ENCODE measurements at regions not wholly inside any gene's neighbourhood (a gene's known extent, or its start where the extent isn't known, plus 50 kb on each side); places are given as distances from the start of the nearest gene placed in this dataset.

DNA sequence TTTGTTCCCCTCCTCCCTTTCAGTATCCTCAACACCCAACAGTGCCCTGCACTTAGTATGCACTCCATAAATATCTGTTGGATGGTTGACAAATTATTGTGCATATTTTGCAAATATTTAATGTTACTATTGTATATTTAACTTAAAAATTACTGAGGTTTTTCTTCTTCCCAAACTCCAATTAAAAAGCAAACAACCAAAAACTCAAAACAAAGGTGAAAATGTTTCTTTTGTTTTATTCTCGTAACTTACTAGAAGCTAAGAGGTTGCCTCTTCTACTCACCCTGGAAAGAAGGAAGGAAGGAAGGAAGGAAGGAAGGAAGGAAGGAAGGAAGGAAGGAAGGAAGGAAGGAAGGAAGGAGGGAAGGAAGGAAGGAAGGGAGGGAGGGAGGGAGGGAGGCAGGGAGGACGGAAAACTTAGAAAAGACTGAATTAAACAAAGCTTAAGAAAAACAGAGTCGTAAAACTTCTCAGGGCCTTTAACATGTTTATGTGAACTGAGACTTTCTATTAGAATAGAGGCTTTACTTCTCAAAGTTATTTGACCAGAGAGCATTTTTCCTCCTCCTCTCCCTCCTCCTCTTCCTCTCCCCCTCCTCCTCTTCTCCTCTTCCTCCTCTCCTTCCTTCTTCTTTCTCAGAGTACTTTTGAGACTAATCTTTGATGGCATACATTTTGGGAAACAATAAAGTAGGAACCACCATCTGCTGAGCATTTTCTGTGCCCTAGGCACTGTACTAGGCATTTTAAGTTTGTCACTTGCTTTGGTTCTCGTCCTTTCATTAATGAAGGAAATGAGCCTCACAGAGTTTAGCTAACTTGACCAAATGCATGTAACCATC, 396.6 kb upstream of the WWC1 start:
- peaks cover 8% of the 10 kb centered on the region for H4K20me1 ChIP-seq (ENCODE audit: control insufficient read depth, extremely low read depth, insufficient read depth, low read length)
- no peaks in the 10 kb centered on the region for H3K9me3 ChIP-seq (ENCODE audit: control insufficient read depth, low read depth, low read length)
- no peaks in the 10 kb centered on the region for H3K27me3 ChIP-seq (ENCODE audit: control insufficient read depth, extremely low read depth, insufficient read depth, low read length)
- H3K79me2 ChIP-seq (ENCODE audit: control insufficient read depth, insufficient read depth, low read length): peaks cover 92% of the 10 kb centered on the region
- dilution Hi-C loops (cut with MboI; ENCODE audit: extremely low pct_ligation_motif_present, low sequenced_read_pairs): no loop called here
- H3K27ac ChIP-seq (ENCODE audit: control insufficient read depth, insufficient read depth, low read length): no peak overlapping the region
- H3K4me3 ChIP-seq (ENCODE audit: control insufficient read depth in 2 of 3, extremely low read depth in 1 of 3, insufficient read depth in 2 of 3, low read depth in 1 of 3, low read length in 3 of 3): no peak overlapping the region
- peaks cover 1% of the 10 kb centered on the region for H3K4me1 ChIP-seq (ENCODE audit: control insufficient read depth, extremely low read depth, insufficient read depth, low read length)
- no peak overlapping the region for H3K9ac ChIP-seq (ENCODE audit: control insufficient read depth, extremely low read depth, insufficient read depth, low read length)
- TF ChIP-seq, protein P1, sequence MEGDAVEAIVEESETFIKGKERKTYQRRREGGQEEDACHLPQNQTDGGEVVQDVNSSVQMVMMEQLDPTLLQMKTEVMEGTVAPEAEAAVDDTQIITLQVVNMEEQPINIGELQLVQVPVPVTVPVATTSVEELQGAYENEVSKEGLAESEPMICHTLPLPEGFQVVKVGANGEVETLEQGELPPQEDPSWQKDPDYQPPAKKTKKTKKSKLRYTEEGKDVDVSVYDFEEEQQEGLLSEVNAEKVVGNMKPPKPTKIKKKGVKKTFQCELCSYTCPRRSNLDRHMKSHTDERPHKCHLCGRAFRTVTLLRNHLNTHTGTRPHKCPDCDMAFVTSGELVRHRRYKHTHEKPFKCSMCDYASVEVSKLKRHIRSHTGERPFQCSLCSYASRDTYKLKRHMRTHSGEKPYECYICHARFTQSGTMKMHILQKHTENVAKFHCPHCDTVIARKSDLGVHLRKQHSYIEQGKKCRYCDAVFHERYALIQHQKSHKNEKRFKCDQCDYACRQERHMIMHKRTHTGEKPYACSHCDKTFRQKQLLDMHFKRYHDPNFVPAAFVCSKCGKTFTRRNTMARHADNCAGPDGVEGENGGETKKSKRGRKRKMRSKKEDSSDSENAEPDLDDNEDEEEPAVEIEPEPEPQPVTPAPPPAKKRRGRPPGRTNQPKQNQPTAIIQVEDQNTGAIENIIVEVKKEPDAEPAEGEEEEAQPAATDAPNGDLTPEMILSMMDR (optimal IDR thresholded peaks at IDR 0.05 in 1 of 3, IDR thresholded peaks at IDR 0.05 in 1 of 3, conservative IDR thresholded peaks at IDR 0.05 in 1 of 3; ENCODE audit: extremely low read depth in 1 of 3, insufficient read depth in 2 of 3, low read length in 3 of 3): no peak
- TF ChIP-seq EZH2 (IDR thresholded peaks at IDR 0.05; ENCODE audit: low read length): no peak
- H2AFZ ChIP-seq (ENCODE audit: control insufficient read depth, low read length): no peak overlapping the region
- H3K4me2 ChIP-seq (ENCODE audit: control insufficient read depth, extremely low read depth, insufficient read depth, low read depth, low read length): no peak overlapping the region
- FAIRE-seq (no peak), DNase-seq (ENCODE audit: low read depth, low spot score) (no peak)
- H3K36me3 ChIP-seq (ENCODE audit: control insufficient read depth in 2 of 2, extremely low read depth in 1 of 2, insufficient read depth in 2 of 2, low read length in 2 of 2): peaks cover 3 to 9% of the 10 kb centered on the region in 2 experiments
- H3K9me1 ChIP-seq (ENCODE audit: control insufficient read depth, extremely low read depth, insufficient read depth, low read length): no peaks in the 10 kb centered on the region

DNA sequence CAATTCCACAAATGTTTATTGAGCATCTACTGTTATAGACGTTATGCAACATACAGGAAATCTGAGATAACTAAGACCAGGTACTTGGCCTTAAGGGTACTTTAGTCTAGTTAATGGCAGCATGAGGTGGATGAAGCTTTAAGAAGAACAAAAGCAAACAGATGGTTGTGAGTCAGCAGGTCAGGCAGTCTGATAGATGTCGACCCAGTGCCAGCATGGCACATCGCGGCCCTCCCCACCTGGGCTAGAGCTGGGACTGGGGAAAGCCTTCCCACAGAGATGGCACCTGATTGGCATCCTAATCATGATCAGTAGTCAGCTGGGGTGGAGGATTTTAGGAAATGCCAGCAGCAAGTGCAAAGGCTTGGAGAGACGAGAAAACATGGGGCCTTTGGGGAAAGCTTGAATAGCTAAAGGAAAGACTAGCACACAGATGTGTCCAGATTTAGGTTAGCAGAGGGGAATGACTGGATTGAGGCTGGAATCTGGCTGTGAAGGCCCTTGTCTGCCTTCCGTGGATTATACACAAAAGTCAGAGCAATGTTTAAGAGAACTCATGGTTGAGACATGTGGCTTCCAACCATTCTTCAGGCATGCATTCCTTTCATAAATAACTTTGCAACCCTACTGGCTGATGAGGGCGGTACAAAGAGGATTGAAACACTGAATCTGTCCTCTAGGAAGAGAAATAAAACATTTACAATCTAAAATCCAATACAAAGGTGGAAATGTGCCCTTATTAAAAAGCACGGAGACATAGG, 395.4 kb upstream of the WWC1 start:
- FAIRE-seq: no peak
- H2AFZ ChIP-seq (ENCODE audit: control insufficient read depth, low read length): no peak overlapping the region
- peaks cover 3 to 10% of the 10 kb centered on the region in 2 experiments for H3K36me3 ChIP-seq (ENCODE audit: control insufficient read depth in 2 of 2, extremely low read depth in 1 of 2, insufficient read depth in 2 of 2, low read length in 2 of 2)

More for the DNA sequence above, 395.4 kb upstream of the WWC1 start:
- H3K79me2 ChIP-seq (ENCODE audit: control insufficient read depth, insufficient read depth, low read length): peaks cover 91% of the 10 kb centered on the region
- H3K27ac ChIP-seq (ENCODE audit: control insufficient read depth, insufficient read depth, low read length): no peak overlapping the region
- no peak overlapping the region for H3K9ac ChIP-seq (ENCODE audit: control insufficient read depth, extremely low read depth, insufficient read depth, low read length)
- H3K27me3 ChIP-seq (ENCODE audit: control insufficient read depth, extremely low read depth, insufficient read depth, low read length): no peaks in the 10 kb centered on the region
- TF ChIP-seq EZH2 (IDR thresholded peaks at IDR 0.05; ENCODE audit: low read length): no peak
- TF ChIP-seq, protein P1 (optimal IDR thresholded peaks at IDR 0.05 in 1 of 3, IDR thresholded peaks at IDR 0.05 in 1 of 3, conservative IDR thresholded peaks at IDR 0.05 in 1 of 3; ENCODE audit: extremely low read depth in 1 of 3, insufficient read depth in 2 of 3, low read length in 3 of 3): no peak
- dilution Hi-C loops (cut with MboI; ENCODE audit: extremely low pct_ligation_motif_present, low sequenced_read_pairs): no loop called here
- no peaks in the 10 kb centered on the region for H3K9me1 ChIP-seq (ENCODE audit: control insufficient read depth, extremely low read depth, insufficient read depth, low read length)
- H3K4me1 ChIP-seq (ENCODE audit: control insufficient read depth, extremely low read depth, insufficient read depth, low read length): peaks cover 6% of the 10 kb centered on the region
- H4K20me1 ChIP-seq (ENCODE audit: control insufficient read depth, extremely low read depth, insufficient read depth, low read length): peaks cover 5% of the 10 kb centered on the region
- H3K9me3 ChIP-seq (ENCODE audit: control insufficient read depth, low read depth, low read length): no peaks in the 10 kb centered on the region
- DNase-seq (ENCODE audit: low read depth, low spot score): no peak
- H3K4me3 ChIP-seq (ENCODE audit: control insufficient read depth in 2 of 3, extremely low read depth in 1 of 3, insufficient read depth in 2 of 3, low read depth in 1 of 3, low read length in 3 of 3): no peak overlapping the region
- H3K4me2 ChIP-seq (ENCODE audit: control insufficient read depth, extremely low read depth, insufficient read depth, low read depth, low read length): no peak overlapping the region

Data from keratinocyte (primary cell).